ENCODE measurements at regions not wholly inside any gene's neighbourhood (a gene's known extent, or its start where the extent isn't known, plus 50 kb on each side); places are given as distances from the start of the nearest gene placed in this dataset.

DNA sequence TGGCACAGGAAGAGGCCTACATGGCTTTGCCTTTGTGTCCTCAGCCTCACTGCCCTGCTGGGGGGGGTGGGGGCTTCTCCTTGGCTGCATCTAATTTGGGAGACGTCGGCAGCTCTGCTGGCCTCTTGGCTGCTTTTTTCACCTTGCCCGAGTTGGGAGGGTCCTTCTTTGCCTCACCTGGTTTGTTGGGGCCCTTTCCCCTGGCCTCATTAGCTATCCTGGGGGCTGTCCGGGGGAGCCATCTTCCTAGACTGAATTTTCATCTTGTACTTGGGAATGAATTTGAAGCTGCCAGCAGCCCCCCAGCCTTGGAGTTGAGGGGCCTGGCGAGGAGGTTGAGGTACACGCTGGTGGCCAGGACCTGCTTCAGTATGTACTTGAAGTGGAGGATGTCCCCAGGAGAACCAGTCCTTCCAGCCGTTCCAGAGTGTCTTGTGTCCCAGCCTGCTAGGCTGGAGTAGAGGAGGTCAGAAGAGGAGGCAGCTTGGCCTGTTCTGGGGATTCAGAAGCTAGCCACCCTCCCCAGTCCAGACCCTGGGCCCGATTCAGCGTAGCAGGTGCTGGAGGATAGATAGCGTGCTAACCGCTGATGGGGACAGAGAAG is 70.7 kb upstream of the VASH1 start:
- TF ChIP-seq GATA2 (IDR thresholded peaks at IDR 0.05; ENCODE audit: low read depth, low read length) (no peak), GATA3 (IDR thresholded peaks at IDR 0.05; ENCODE audit: low read depth, low read length) (no peak)

All from SH-SY5Y (cell line).